ENCODE measurements at regions not wholly inside any gene's neighbourhood (a gene's known extent, or its start where the extent isn't known, plus 50 kb on each side); places are given as distances from the start of the nearest gene placed in this dataset.

DNA sequence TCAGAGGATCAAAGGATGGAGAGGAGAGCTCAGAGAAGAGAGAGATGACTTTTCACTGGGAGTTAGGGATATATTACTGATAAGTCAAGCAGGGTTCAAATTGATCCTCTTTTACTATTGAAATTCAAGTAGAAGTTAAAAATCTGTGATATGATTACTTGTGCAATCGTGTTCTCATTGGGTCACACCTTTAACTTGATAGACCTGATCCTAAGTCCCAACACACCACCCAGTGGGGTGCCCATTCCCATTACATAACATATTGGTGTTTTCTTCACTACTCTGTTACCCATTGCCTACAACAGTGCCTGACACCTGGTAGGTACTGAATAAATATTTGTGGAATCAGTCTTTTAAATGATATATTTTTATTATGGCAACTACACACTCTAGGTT is 66.4 kb upstream of the PICALM start:
- H3K27ac Mint-ChIP-seq: no peak overlapping the region

DNA sequence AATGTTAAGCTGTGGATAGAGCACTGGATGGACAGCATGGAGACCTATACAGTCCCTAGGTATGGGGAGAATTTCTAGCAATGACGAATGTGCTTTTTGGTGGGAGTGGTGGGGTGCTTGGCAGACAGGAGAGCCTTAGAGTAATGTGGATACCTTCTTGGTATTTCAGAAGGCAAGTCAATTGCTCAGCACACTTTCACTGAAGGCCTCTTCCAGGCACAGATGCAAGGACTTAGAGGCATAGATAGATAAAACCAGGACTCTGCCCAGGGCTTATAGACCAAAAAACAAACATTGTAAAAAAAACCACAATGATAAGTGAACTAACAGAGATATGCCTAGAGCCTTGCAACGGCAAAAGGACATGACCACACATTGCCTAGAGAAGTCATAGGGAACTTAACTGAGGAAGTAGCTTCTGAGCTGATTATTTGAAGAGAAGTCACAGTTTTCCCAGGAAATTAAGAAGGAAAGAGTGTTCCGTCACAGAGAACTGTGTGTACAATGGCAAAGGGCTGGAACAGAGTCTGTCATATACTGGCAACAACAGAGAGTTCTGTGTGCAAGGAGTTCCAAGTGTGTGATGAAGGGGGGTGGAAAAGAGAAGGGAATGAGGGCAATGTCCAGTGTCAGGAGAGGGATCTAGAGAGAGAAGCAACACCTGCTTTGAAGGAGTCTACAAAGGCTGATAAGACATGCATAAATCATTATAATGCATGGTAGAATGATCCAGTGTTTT is 65.9 kb upstream of the PICALM start:
- Mint-ChIP-seq H3K27me3 (no peaks in the 10 kb centered on the region), H3K4me1 (peaks cover 11% of the 10 kb centered on the region), H3K27ac (no peak overlapping the region), H3K9me3 (ENCODE audit: insufficient read depth) (no peaks in the 10 kb centered on the region), H3K4me3 (no peak overlapping the region)
- Histone ChIP-seq H4K20me1 (ENCODE audit: control insufficient read depth, insufficient read depth, low read length, poor library complexity, severe bottlenecking) (no peaks in the 10 kb centered on the region), H3K9me3 (ENCODE audit: control extremely low read depth in 1 of 3, control insufficient read depth in 2 of 3, insufficient read depth in 1 of 3, low read length in 2 of 3) (no peaks in the 10 kb centered on the region), H3K36me3 (replicated peaks in 1 of 2; ENCODE audit: control extremely low read depth in 1 of 2, control insufficient read depth in 1 of 2, extremely low read depth in 1 of 2, insufficient read depth in 2 of 2, low read length in 1 of 2) (no peaks in the 10 kb centered on the region), H3K27ac (ENCODE audit: low read length in 2 of 2) (no peak overlapping the region), H3K4me2 (replicated peaks; ENCODE audit: low read depth, low read length, poor library complexity, severe bottlenecking) (no peak overlapping the region), H3K9ac (ENCODE audit: low read length) (no peak overlapping the region), H3K79me2 (ENCODE audit: control insufficient read depth, insufficient read depth, low read length) (no peaks in the 10 kb centered on the region), H3K27me3 (replicated peaks in 1 of 4; ENCODE audit: control extremely low read depth in 1 of 4, control insufficient read depth in 3 of 4, insufficient read depth in 4 of 4, low read length in 3 of 4) (no peaks in the 10 kb centered on the region), H3K4me1 (ENCODE audit: control insufficient read depth in 2 of 2, insufficient read depth in 2 of 2, low read length in 2 of 2) (peaks cover 7 to 12% of the 10 kb centered on the region in 2 donors), H3K4me3 (ENCODE audit: control extremely low read depth in 1 of 5, extremely low read depth in 1 of 5, insufficient read depth in 1 of 5, low read depth in 2 of 5, low read length in 4 of 5) (no peak overlapping the region), H2AFZ (ENCODE audit: insufficient read depth, low read depth, low read length, poor library complexity, severe bottlenecking) (no peak overlapping the region)
- DNase-seq (no peak), ATAC-seq (ENCODE audit: low read depth) (no peak)
- ChIA-PET CTCF (interaction anchor here (1.2 kb wide), 1 partner anchor 16 kb away, joined by 3 read pairs; no protein-coding TSS in a partner anchor), POLR2A (no interaction called here)
- TF ChIP-seq, protein P1, sequence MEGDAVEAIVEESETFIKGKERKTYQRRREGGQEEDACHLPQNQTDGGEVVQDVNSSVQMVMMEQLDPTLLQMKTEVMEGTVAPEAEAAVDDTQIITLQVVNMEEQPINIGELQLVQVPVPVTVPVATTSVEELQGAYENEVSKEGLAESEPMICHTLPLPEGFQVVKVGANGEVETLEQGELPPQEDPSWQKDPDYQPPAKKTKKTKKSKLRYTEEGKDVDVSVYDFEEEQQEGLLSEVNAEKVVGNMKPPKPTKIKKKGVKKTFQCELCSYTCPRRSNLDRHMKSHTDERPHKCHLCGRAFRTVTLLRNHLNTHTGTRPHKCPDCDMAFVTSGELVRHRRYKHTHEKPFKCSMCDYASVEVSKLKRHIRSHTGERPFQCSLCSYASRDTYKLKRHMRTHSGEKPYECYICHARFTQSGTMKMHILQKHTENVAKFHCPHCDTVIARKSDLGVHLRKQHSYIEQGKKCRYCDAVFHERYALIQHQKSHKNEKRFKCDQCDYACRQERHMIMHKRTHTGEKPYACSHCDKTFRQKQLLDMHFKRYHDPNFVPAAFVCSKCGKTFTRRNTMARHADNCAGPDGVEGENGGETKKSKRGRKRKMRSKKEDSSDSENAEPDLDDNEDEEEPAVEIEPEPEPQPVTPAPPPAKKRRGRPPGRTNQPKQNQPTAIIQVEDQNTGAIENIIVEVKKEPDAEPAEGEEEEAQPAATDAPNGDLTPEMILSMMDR (IDR thresholded peaks at IDR 0.05): no peak
- TF ChIP-seq EZH2 (IDR thresholded peaks at IDR 0.05; ENCODE audit: borderline replicate concordance, insufficient read depth, low read depth, low read length, poor library complexity, severe bottlenecking): no peak
- intact Hi-C loops (cut with micrococcal nuclease): no loop called here
- 60% methylated on average over 3 of the region's 3 CpGs for WGBS (ENCODE audit: insufficient coverage)

More for the DNA sequence above, 66.4 kb upstream of the PICALM start:
- no peak for DNase-seq
- ChIA-PET CTCF (interaction anchor here (1.2 kb wide), 1 partner anchor 17 kb away, joined by 3 read pairs; no protein-coding TSS in a partner anchor), POLR2A (no interaction called here)
- Mint-ChIP-seq H3K4me3 (no peak overlapping the region), H3K9me3 (ENCODE audit: insufficient read depth) (no peaks in the 10 kb centered on the region), H3K4me1 (peaks cover 12% of the 10 kb centered on the region), H3K27me3 (no peaks in the 10 kb centered on the region)
- no peaks in the 10 kb centered on the region for H3K9me3 ChIP-seq (ENCODE audit: control extremely low read depth in 1 of 3, control insufficient read depth in 2 of 3, insufficient read depth in 1 of 3, low read length in 2 of 3)
- intact Hi-C loops (cut with micrococcal nuclease): no loop called here
- no peak overlapping the region for H3K4me3 ChIP-seq (ENCODE audit: control extremely low read depth in 1 of 5, extremely low read depth in 1 of 5, insufficient read depth in 1 of 5, low read depth in 2 of 5, low read length in 4 of 5)
- H3K4me2 ChIP-seq (replicated peaks; ENCODE audit: low read depth, low read length, poor library complexity, severe bottlenecking): no peak overlapping the region
- no peaks in the 10 kb centered on the region for H4K20me1 ChIP-seq (ENCODE audit: control insufficient read depth, insufficient read depth, low read length, poor library complexity, severe bottlenecking)
- no peak for ATAC-seq (ENCODE audit: low read depth)
- H3K79me2 ChIP-seq (ENCODE audit: control insufficient read depth, insufficient read depth, low read length): no peaks in the 10 kb centered on the region
- no peak overlapping the region for H3K27ac ChIP-seq (ENCODE audit: low read length in 2 of 2)
- no peaks in the 10 kb centered on the region for H3K27me3 ChIP-seq (replicated peaks in 1 of 4; ENCODE audit: control extremely low read depth in 1 of 4, control insufficient read depth in 3 of 4, insufficient read depth in 4 of 4, low read length in 3 of 4)
- peaks cover 7 to 12% of the 10 kb centered on the region in 2 donors for H3K4me1 ChIP-seq (ENCODE audit: control insufficient read depth in 2 of 2, insufficient read depth in 2 of 2, low read length in 2 of 2)
- H3K9ac ChIP-seq (ENCODE audit: low read length): no peak overlapping the region
- WGBS (ENCODE audit: insufficient coverage): no CpG with 5 or more reads among the region's 1 CpG
- H2AFZ ChIP-seq (ENCODE audit: insufficient read depth, low read depth, low read length, poor library complexity, severe bottlenecking): no peak overlapping the region
- H3K36me3 ChIP-seq (replicated peaks in 1 of 2; ENCODE audit: control extremely low read depth in 1 of 2, control insufficient read depth in 1 of 2, extremely low read depth in 1 of 2, insufficient read depth in 2 of 2, low read length in 1 of 2): no peaks in the 10 kb centered on the region
- TF ChIP-seq, protein P1 (IDR thresholded peaks at IDR 0.05): no peak
- TF ChIP-seq EZH2 (IDR thresholded peaks at IDR 0.05; ENCODE audit: borderline replicate concordance, insufficient read depth, low read depth, low read length, poor library complexity, severe bottlenecking): no peak
